GM12865 (cell line): ENCODE measurements at regions not wholly inside any gene's neighbourhood (a gene's known extent, or its start where the extent isn't known, plus 50 kb on each side); places are given as distances from the start of the nearest gene placed in this dataset.

Experiments used
- DNase-seq: peaks from one replicate; pipeline ENCODE4 v3.0.0; 2010; ENCODE audit warnings: low read depth
- H3K4me3 ChIP-seq: 2 replicates; pipeline ENCODE4 v1.5.1; 2011; ENCODE audit warnings: mild to moderate bottlenecking, low read depth, low read length, control low read depth
- TF ChIP-seq, protein P1 (sequence below): IDR thresholded peaks from 2 replicates; pipeline ENCODE4 v1.5.1; 2011; ENCODE audit warnings: low read length, control low read depth, low read depth, inconsistent platforms; ENCODE audit not compliant: insufficient read depth; ENCODE audit errors: missing control alignments

DNA sequence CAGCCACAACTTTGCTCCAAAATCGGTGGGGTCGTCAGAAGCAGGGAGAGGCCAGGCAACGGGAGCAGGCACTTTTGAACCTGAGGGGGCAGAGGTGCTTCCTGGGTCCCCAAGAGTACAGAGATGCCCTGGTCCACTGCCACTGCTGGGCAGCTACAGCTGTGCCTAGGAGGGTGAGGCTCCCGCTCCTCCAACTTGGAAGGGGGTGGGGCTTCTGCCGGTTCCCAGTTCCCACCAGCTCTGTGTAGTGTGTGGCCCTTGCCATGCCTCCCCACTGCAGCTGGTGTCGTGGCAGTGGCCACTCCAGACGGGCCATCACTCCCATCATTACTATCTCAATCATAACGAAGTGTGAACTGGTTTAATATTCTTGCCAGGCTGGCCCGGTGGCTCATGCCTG is 1496.3 kb downstream of the PCDH7 start:
- TF ChIP-seq, protein P1, sequence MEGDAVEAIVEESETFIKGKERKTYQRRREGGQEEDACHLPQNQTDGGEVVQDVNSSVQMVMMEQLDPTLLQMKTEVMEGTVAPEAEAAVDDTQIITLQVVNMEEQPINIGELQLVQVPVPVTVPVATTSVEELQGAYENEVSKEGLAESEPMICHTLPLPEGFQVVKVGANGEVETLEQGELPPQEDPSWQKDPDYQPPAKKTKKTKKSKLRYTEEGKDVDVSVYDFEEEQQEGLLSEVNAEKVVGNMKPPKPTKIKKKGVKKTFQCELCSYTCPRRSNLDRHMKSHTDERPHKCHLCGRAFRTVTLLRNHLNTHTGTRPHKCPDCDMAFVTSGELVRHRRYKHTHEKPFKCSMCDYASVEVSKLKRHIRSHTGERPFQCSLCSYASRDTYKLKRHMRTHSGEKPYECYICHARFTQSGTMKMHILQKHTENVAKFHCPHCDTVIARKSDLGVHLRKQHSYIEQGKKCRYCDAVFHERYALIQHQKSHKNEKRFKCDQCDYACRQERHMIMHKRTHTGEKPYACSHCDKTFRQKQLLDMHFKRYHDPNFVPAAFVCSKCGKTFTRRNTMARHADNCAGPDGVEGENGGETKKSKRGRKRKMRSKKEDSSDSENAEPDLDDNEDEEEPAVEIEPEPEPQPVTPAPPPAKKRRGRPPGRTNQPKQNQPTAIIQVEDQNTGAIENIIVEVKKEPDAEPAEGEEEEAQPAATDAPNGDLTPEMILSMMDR = no peak
- no peak for DNase-seq

DNA sequence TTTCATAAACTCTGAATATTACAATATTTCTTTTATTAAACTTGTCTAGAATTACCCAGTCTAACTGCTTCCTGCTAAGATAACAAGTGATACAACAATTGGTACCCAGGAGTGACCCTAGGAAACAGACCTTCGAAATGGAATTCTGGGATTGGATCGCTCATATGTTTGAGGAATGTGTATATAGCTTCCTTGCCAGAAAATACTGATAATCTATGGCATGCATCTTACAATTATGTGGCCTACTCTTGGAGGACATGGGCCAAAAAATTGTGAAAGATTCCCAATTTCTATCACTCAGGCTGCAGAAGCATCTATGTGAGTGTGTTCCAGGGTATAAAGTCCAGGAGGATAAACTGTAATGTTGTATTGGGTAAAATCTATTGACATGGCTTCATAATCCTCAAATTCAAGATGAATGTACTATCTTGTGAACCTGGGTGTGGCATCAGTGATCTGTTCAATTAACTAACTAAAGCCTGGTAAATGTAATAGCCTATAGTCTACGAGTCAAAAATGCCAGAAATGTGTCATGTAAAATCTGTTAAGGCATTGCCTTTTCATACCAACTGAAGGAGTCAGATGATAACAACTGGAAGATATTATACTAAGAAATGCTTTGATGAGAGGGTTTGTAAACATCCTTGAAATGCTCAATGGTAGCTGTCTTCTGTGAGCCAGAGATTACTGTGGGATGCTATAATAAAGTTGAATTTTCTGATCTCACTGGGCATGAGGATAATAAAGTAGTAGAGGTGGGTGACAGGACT is 1499.3 kb downstream of the PCDH7 start:
- no peak for DNase-seq
- H3K4me3 ChIP-seq = no peak overlapping the region
- TF ChIP-seq, protein P1 = no peak

More for the DNA sequence above, 1496.3 kb downstream of the PCDH7 start:
- H3K4me3 ChIP-seq = no peak overlapping the region

DNA sequence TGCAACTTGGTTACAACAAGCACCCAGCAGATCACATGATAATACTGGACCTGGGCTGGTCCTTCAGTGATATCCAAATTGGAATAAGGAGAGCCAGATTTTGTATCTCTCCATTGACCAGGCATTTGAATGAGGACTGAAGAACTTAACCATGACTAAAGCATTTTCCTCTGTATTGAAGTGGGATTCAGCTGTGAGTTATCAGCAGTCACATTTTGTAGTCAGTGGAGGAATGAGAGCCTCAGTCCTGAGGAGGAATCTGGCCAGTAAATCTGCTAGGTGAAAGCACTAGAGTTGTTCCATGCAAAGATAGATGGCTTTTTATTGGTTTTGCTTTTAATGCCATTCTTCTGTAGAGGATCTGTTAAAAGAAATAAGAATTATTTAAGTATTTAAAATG is 1506.0 kb downstream of the PCDH7 start:
- DNase-seq = no peak
- TF ChIP-seq, protein P1 = no peak
- no peak overlapping the region for H3K4me3 ChIP-seq

DNA sequence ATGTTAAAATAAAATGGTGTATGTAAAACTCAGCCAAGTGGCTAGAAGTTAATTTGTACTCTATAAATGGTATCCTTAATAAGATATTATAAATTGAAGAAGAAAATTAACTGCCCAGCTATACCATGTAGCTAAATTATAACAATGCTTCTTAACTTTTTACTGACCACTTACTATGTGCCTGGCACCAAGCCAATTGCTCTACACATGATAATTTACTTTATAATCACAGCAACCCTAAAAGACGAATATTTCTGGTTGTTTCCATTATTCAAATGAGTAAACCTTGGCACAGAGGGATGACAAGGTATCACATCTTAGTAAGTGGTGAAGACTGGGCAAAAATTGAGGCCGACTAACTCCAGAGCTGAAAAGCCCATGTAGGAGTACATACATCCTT is 1506.6 kb downstream of the PCDH7 start:
- TF ChIP-seq, protein P1 = no peak
- no peak overlapping the region for H3K4me3 ChIP-seq
- DNase-seq = no peak

DNA sequence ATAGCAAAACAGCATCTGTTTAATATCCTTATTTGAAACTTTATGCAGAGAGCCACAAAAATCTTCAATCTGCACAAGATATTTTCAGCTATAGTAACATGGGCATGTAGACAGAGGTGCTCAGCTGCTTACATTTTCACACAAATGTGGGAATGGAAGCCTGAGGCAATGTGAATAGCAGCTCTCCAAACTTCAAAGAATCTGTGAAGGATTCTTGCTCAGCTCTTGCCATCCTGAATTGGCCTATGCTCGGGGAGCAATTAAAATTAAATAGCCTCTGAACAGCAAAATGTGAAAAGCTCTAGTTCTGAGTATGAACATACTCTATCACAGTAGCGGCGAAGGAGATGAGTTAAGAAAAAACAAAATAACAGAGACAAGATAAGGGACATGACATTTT is 1523.8 kb downstream of the PCDH7 start:
- TF ChIP-seq, protein P1 = no peak
- no peak overlapping the region for H3K4me3 ChIP-seq
- no peak for DNase-seq

DNA sequence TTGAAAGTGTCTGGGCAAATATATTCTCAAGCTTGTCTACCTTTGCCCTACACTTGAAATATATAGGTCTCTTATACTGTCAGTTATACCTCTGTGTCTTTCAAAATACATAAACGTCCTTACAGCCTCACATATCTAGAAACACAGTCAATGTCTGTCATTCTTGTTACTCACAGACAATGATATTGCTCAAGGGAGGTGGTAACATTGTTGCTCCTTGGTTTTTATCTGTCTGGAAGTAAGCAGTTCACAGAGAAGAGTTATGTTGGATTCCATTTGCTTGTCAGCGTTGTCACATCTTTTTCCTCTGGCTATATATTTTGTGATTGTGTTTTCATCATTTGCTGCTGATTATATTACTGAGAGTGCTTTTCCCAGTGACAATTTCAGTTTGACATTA is 1528.9 kb downstream of the PCDH7 start:
- H3K4me3 ChIP-seq = no peak overlapping the region
- TF ChIP-seq, protein P1 = no peak
- no peak for DNase-seq

DNA sequence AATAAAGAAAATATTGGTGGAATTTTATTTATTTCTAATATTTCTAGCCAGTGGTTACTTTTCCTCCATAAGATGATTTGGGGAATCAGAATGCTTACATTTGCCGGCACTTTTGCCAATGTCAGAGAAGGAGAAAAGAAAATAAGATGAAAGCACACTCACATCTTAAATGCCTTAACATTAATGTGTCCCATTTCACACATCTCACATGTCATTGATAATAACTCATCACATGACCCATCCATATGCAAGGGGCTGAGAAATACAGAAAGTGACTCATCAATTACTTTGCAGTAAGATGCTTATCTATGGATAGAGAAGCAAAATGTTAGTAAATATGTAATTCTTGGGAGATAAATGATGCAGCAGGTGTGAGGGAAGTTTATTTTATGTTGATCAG is 1531.0 kb downstream of the PCDH7 start:
- no peak overlapping the region for H3K4me3 ChIP-seq
- TF ChIP-seq, protein P1 = no peak
- DNase-seq = no peak
